ENCODE measurements at regions not wholly inside any gene's neighbourhood (a gene's known extent, or its start where the extent isn't known, plus 50 kb on each side); places are given as distances from the start of the nearest gene placed in this dataset.

GRCh38 chr12:127899971-127900370 is 367.0 kb upstream of the TMEM132C start:
- DNase-seq (ENCODE audit: low spot score) = no peak
- no peaks in the 10 kb centered on the region for H3K36me3 ChIP-seq (ENCODE audit: insufficient read depth, low read length)
- no peaks in the 10 kb centered on the region for H3K4me1 ChIP-seq (ENCODE audit: insufficient read depth, low read length, poor library complexity, severe bottlenecking)
- intact Hi-C loops (cut with micrococcal nuclease; ENCODE audit: unreplicated experiment) = no loop called here
- TF ChIP-seq, protein P1, sequence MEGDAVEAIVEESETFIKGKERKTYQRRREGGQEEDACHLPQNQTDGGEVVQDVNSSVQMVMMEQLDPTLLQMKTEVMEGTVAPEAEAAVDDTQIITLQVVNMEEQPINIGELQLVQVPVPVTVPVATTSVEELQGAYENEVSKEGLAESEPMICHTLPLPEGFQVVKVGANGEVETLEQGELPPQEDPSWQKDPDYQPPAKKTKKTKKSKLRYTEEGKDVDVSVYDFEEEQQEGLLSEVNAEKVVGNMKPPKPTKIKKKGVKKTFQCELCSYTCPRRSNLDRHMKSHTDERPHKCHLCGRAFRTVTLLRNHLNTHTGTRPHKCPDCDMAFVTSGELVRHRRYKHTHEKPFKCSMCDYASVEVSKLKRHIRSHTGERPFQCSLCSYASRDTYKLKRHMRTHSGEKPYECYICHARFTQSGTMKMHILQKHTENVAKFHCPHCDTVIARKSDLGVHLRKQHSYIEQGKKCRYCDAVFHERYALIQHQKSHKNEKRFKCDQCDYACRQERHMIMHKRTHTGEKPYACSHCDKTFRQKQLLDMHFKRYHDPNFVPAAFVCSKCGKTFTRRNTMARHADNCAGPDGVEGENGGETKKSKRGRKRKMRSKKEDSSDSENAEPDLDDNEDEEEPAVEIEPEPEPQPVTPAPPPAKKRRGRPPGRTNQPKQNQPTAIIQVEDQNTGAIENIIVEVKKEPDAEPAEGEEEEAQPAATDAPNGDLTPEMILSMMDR (conservative IDR thresholded peaks at IDR 0.05; ENCODE audit: low read length) = no peak
- no peak for TF ChIP-seq EZH2phosphoT487 (IDR thresholded peaks at IDR 0.05; ENCODE audit: borderline replicate concordance, low read depth, low read length)
- H3K4me3 ChIP-seq (ENCODE audit: low read depth, low read length, poor library complexity, severe bottlenecking) = no peak overlapping the region
- ChIA-PET CTCF (ENCODE audit: unreplicated experiment) (no interaction called here), POLR2A (no interaction called here)
- H3K27ac ChIP-seq (ENCODE audit: low read depth, low read length, poor library complexity, severe bottlenecking) = no peak overlapping the region
- H3K9me3 ChIP-seq (ENCODE audit: low read length) = no peaks in the 10 kb centered on the region
- H4K20me1 ChIP-seq (ENCODE audit: insufficient read depth, low read length) = no peaks in the 10 kb centered on the region
- no peak overlapping the region for H2AFZ ChIP-seq (ENCODE audit: low read length)
- no TSS peak for BruUV-seq (replicated peaks)
- H3K4me2 ChIP-seq (ENCODE audit: low read length) = no peak overlapping the region
- no peaks in the 10 kb centered on the region for H3K9me2 ChIP-seq (ENCODE audit: insufficient read depth, low read length)
- H3K79me2 ChIP-seq (ENCODE audit: insufficient read depth, low read depth, low read length) = no peaks in the 10 kb centered on the region

- Histone ChIP-seq H3K9me2 (ENCODE audit: insufficient read depth, low read length) (no peaks in the 10 kb centered on the region), H3K27ac (ENCODE audit: low read depth, low read length, poor library complexity, severe bottlenecking) (no peak overlapping the region), H4K20me1 (ENCODE audit: insufficient read depth, low read length) (no peaks in the 10 kb centered on the region), H3K4me2 (ENCODE audit: low read length) (no peak overlapping the region), H3K4me3 (ENCODE audit: low read depth, low read length, poor library complexity, severe bottlenecking) (no peak overlapping the region), H3K4me1 (ENCODE audit: insufficient read depth, low read length, poor library complexity, severe bottlenecking) (no peaks in the 10 kb centered on the region), H3K9me3 (ENCODE audit: low read length) (no peaks in the 10 kb centered on the region), H3K36me3 (ENCODE audit: insufficient read depth, low read length) (no peaks in the 10 kb centered on the region), H2AFZ (ENCODE audit: low read length) (no peak overlapping the region), H3K79me2 (ENCODE audit: insufficient read depth, low read depth, low read length) (no peaks in the 10 kb centered on the region)
- intact Hi-C loops (cut with micrococcal nuclease; ENCODE audit: unreplicated experiment) = no loop called here
- DNase-seq (ENCODE audit: low spot score) = no peak
- ChIA-PET POLR2A (no interaction called here), CTCF (ENCODE audit: unreplicated experiment) (no interaction called here)
- BruUV-seq (replicated peaks) = no TSS peak
- TF ChIP-seq, protein P1 (conservative IDR thresholded peaks at IDR 0.05; ENCODE audit: low read length) = no peak
- TF ChIP-seq EZH2phosphoT487 (IDR thresholded peaks at IDR 0.05; ENCODE audit: borderline replicate concordance, low read depth, low read length) = no peak
These were observed 366.6 kb upstream of the TMEM132C start for GRCh38 chr12:127900386-127900785.

GRCh38 chr12:127903146-127903545 is 363.8 kb upstream of the TMEM132C start:
- BruUV-seq (replicated peaks) = no TSS peak
- H3K4me2 ChIP-seq (ENCODE audit: low read length) = no peak overlapping the region
- H3K27ac ChIP-seq (ENCODE audit: low read depth, low read length, poor library complexity, severe bottlenecking) = no peak overlapping the region
- H3K79me2 ChIP-seq (ENCODE audit: insufficient read depth, low read depth, low read length) = no peaks in the 10 kb centered on the region
- TF ChIP-seq, protein P1 (conservative IDR thresholded peaks at IDR 0.05; ENCODE audit: low read length) = no peak
- no peak for TF ChIP-seq EZH2phosphoT487 (IDR thresholded peaks at IDR 0.05; ENCODE audit: borderline replicate concordance, low read depth, low read length)
- intact Hi-C loops (cut with micrococcal nuclease; ENCODE audit: unreplicated experiment) = no loop called here
- no peaks in the 10 kb centered on the region for H3K36me3 ChIP-seq (ENCODE audit: insufficient read depth, low read length)
- no peak overlapping the region for H3K4me3 ChIP-seq (ENCODE audit: low read depth, low read length, poor library complexity, severe bottlenecking)
- POLR2A ChIA-PET = interaction anchor here (0.7 kb wide), 1 partner anchor 86 kb away, joined by 3 read pairs; no protein-coding TSS in a partner anchor
- H4K20me1 ChIP-seq (ENCODE audit: insufficient read depth, low read length) = no peaks in the 10 kb centered on the region
- H3K4me1 ChIP-seq (ENCODE audit: insufficient read depth, low read length, poor library complexity, severe bottlenecking) = no peaks in the 10 kb centered on the region
- H3K9me2 ChIP-seq (ENCODE audit: insufficient read depth, low read length) = no peaks in the 10 kb centered on the region
- no peaks in the 10 kb centered on the region for H3K9me3 ChIP-seq (ENCODE audit: low read length)
- DNase-seq (ENCODE audit: low spot score) = no peak
- CTCF ChIA-PET (ENCODE audit: unreplicated experiment) = no interaction called here
- no peak overlapping the region for H2AFZ ChIP-seq (ENCODE audit: low read length)
